CD14-positive monocyte (primary cell): ENCODE measurements at regions not wholly inside any gene's neighbourhood (a gene's known extent, or its start where the extent isn't known, plus 50 kb on each side); places are given as distances from the start of the nearest gene placed in this dataset.

Experiments
- DNase-seq, 3 donors: peaks; one replicate each; pipeline ENCODE4 v3.0.0-alpha.2; 2011 to 2022
- H2AFZ ChIP-seq: 2 replicates; pipeline ENCODE4 v1.6.0; 2012; ENCODE audit warnings: mild to moderate bottlenecking, low read depth, low read length, inconsistent platforms; ENCODE audit not compliant: insufficient read depth, poor library complexity, severe bottlenecking
- H3K27ac ChIP-seq, 2 donors: 1 replicate in 1 of 2; 2 replicates in 1 of 2; pipeline ENCODE4 v1.5.1; 2012 to 2013; ENCODE audit warnings: low read length in 2 of 2, control low read depth in 1 of 2, inconsistent platforms in 1 of 2, low read depth in 1 of 2, mild to moderate bottlenecking in 1 of 2
- H3K27me3 ChIP-seq, 2 donors: one replicate each; pipeline versions ENCODE4 v1.6.0 to v1.6.1; 2011 to 2013; ENCODE audit warnings: low read length in 2 of 2; ENCODE audit not compliant: control insufficient read depth in 2 of 2, insufficient read depth in 2 of 2
- H3K36me3 ChIP-seq, 2 donors: replicated peaks in 1 of 2; 1 replicate in 1 of 2; 2 replicates in 1 of 2; pipeline versions ENCODE4 v1.5.1 to v1.6.1; 2012 to 2013; ENCODE audit warnings: low read length in 2 of 2, control low read depth in 1 of 2, inconsistent platforms in 1 of 2, mild to moderate bottlenecking in 1 of 2; ENCODE audit not compliant: insufficient read depth in 2 of 2, control insufficient read depth in 1 of 2
- H3K4me1 ChIP-seq, 2 donors: 1 replicate in 1 of 2; 2 replicates in 1 of 2; pipeline versions ENCODE4 v1.5.1 to v1.6.1; 2012 to 2013; ENCODE audit warnings: low read length in 2 of 2, control low read depth in 1 of 2, inconsistent platforms in 1 of 2, mild to moderate bottlenecking in 1 of 2, moderate library complexity in 1 of 2; ENCODE audit not compliant: insufficient read depth in 2 of 2, control insufficient read depth in 1 of 2
- H3K4me2 ChIP-seq: replicated peaks from 2 replicates; pipeline ENCODE3; 2012; ENCODE audit warnings: low read length, moderate library complexity, mild to moderate bottlenecking; ENCODE audit not compliant: poor library complexity, severe bottlenecking; ENCODE audit errors: extremely low read depth
- H3K4me3 ChIP-seq, 3 experiments: fragments of 200-600 bp in 1 of 3; sonication (generic) in 1 of 3; replicated peaks in 1 of 3; 1 replicate in 2 of 3; 2 replicates in 1 of 3; pipeline ENCODE4 v1.5.1; 2011 to 2013; ENCODE audit warnings: low read length in 3 of 3, mild to moderate bottlenecking in 3 of 3, control low read depth in 2 of 3, low read depth in 2 of 3, inconsistent platforms in 1 of 3, moderate library complexity in 1 of 3
- H3K79me2 ChIP-seq: 2 replicates; pipeline ENCODE4 v1.6.0; 2012; ENCODE audit warnings: mild to moderate bottlenecking, control low read depth, inconsistent platforms, low read length, moderate library complexity; ENCODE audit not compliant: insufficient read depth
- H3K9ac ChIP-seq: 2 replicates; pipeline ENCODE4 v1.6.0; 2017; ENCODE audit warnings: low read length, mild to moderate bottlenecking; ENCODE audit not compliant: insufficient read depth, poor library complexity, severe bottlenecking
- H3K9me3 ChIP-seq, 2 donors: replicated peaks in 1 of 2; 1 replicate in 1 of 2; 2 replicates in 1 of 2; pipeline versions ENCODE4 v1.5.1 to v1.6.1; 2012 to 2013; ENCODE audit warnings: low read length in 2 of 2, control low read depth in 1 of 2; ENCODE audit not compliant: control insufficient read depth in 1 of 2, insufficient read depth in 1 of 2
- H4K20me1 ChIP-seq: 2 replicates; pipeline ENCODE4 v1.6.0; 2012; ENCODE audit warnings: mild to moderate bottlenecking, low read length, control low read depth, moderate library complexity; ENCODE audit not compliant: insufficient read depth
- H3K27ac Mint-ChIP-seq, 7 donors: one replicate each; pipeline ENCODE4 v1.8.0; 2020; ENCODE audit warnings: mild to moderate bottlenecking in 7 of 7, mixed read lengths in 7 of 7, moderate library complexity in 6 of 7, inconsistent platforms in 2 of 7
- H3K27me3 Mint-ChIP-seq, 3 donors: one replicate each; pipeline ENCODE4 v1.8.0; 2021 to 2022; ENCODE audit warnings: low read depth in 3 of 3, mild to moderate bottlenecking in 3 of 3, mixed read lengths in 3 of 3, moderate library complexity in 3 of 3, inconsistent platforms in 1 of 3
- H3K36me3 Mint-ChIP-seq, 2 donors: one replicate each; pipeline ENCODE4 v1.8.0; 2020; ENCODE audit warnings: mixed read lengths in 2 of 2, inconsistent platforms in 1 of 2, mild to moderate bottlenecking in 1 of 2
- H3K4me1 Mint-ChIP-seq: one replicate; pipeline ENCODE4 v1.8.0; 2020; ENCODE audit warnings: mild to moderate bottlenecking, mixed read lengths
- H3K4me3 Mint-ChIP-seq, 2 donors: one replicate each; pipeline ENCODE4 v1.8.0; 2020; ENCODE audit warnings: mild to moderate bottlenecking in 2 of 2, mixed read lengths in 2 of 2, moderate library complexity in 1 of 2
- H3K9me3 Mint-ChIP-seq, 7 donors: one replicate each; pipeline ENCODE4 v1.8.0; 2020 to 2022; ENCODE audit warnings: mixed read lengths in 7 of 7, mild to moderate bottlenecking in 6 of 7, moderate library complexity in 6 of 7, inconsistent platforms in 2 of 7
- CTCF ChIP-seq: fragments of 200-600 bp; IDR thresholded peaks from one replicate; pipeline ENCODE4 v1.8.0; 2022; ENCODE audit warnings: antibody characterized with exemption, mild to moderate bottlenecking
- WGBS: methylation state at CpG from one replicate; pipeline ENCODE4 v1.1.5; 2013; ENCODE audit warnings: missing lambda C conversion rate; ENCODE audit not compliant: insufficient coverage; 5-methylcytosine and 5-hydroxymethylcytosine counted together
- intact Hi-C, 2 donors: fragments of 100-400 bp; cut with micrococcal nuclease; formaldehyde crosslinking; loops; one replicate each; pipeline versions ENCODE4 v1.15.0 to v1.15.1; 2023

- no peak for TF ChIP-seq CTCF
- Histone ChIP-seq H4K20me1 (no peaks in the 10 kb centered on the region), H3K4me3 (no peak overlapping the region), H3K9ac (no peak overlapping the region), H3K4me1 (no peaks in the 10 kb centered on the region), H3K9me3 (peaks cover 13 to 20% of the 10 kb centered on the region in 2 donors), H3K27me3 (peaks cover 5 to 31% of the 10 kb centered on the region in 2 donors), H3K36me3 (no peaks in the 10 kb centered on the region), H3K27ac (no peak overlapping the region), H2AFZ (no peak overlapping the region), H3K4me2 (no peak overlapping the region), H3K79me2 (no peaks in the 10 kb centered on the region)
- no peak for DNase-seq
- H3K27ac Mint-ChIP-seq, result no peak overlapping the region
- H3K4me3 Mint-ChIP-seq, result no peak overlapping the region
- H3K36me3 Mint-ChIP-seq, result peaks cover 0 to 5% of the 10 kb centered on the region in 2 donors
- intact Hi-C loops, result no loop called here
- H3K27me3 Mint-ChIP-seq, result peaks cover 32 to 46% (median 40%) of the 10 kb centered on the region in 3 donors
- no peaks in the 10 kb centered on the region for H3K4me1 Mint-ChIP-seq
- H3K9me3 Mint-ChIP-seq, result peaks cover 2 to 27% (median 22%) of the 10 kb centered on the region in 7 donors
- WGBS, result 94% methylated on average over 17 of the region's 21 CpGs
These were observed 220.0 kb downstream of the QKI start for GRCh38 chr6:163634211-163635171.

DNA sequence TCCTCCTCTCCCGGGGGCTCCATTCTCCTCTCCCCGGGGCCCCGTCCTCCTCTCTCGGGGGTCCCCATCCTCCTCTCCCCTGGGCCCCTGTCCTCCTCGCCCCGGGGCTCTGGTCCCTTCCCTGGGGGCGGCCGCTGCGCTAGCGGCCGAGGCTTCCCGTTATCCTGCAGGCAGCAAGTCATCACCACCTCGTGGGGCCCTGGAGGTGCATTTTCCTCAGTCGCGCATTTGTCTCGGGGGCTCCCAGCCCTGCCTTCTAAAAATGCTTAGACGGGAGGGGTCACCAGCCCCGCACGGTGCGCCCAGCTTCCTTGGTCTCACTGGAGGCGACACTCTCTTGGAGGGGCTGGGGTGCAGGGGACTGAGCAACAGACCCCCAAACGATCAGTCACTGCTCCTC is 216.5 kb downstream of the QKI start:
- no peak for TF ChIP-seq CTCF
- no peaks in the 10 kb centered on the region for H3K4me1 ChIP-seq
- peak overlapping the region in 1 of 2 donors; percentile 23 for H3K4me3 Mint-ChIP-seq
- no peaks in the 10 kb centered on the region for H3K36me3 ChIP-seq
- H3K27me3 Mint-ChIP-seq, result peaks cover 40 to 60% (median 43%) of the 10 kb centered on the region in 3 donors
- peaks cover 9 to 35% of the 10 kb centered on the region in 2 donors for H3K27me3 ChIP-seq
- no peak overlapping the region for H2AFZ ChIP-seq
- H3K79me2 ChIP-seq, result no peaks in the 10 kb centered on the region
- no peak overlapping the region for H3K9ac ChIP-seq
- DNase-seq, result no peak
- no peak overlapping the region for H3K27ac Mint-ChIP-seq
- H4K20me1 ChIP-seq, result no peaks in the 10 kb centered on the region
- no peaks in the 10 kb centered on the region for H3K4me1 Mint-ChIP-seq
- H3K9me3 ChIP-seq, result peaks cover 16 to 23% of the 10 kb centered on the region in 2 donors
- WGBS, result 45% methylated on average over 19 of the region's 22 CpGs
- H3K4me3 ChIP-seq, result no peak overlapping the region
- H3K9me3 Mint-ChIP-seq, result peaks cover 2 to 32% (median 26%) of the 10 kb centered on the region in 7 donors
- H3K36me3 Mint-ChIP-seq, result peaks cover 0 to 7% of the 10 kb centered on the region in 2 donors
- no peak overlapping the region for H3K4me2 ChIP-seq
- intact Hi-C loops, result no loop called here
- no peak overlapping the region for H3K27ac ChIP-seq
